ENCODE measurements at regions not wholly inside any gene's neighbourhood (a gene's known extent, or its start where the extent isn't known, plus 50 kb on each side); places are given as distances from the start of the nearest gene placed in this dataset.
"Not testable (repeated sequence)": the region's sequence is repeated elsewhere in the genome, so short reads cannot be mapped to it uniquely, and the experiment has no call there.

DNA sequence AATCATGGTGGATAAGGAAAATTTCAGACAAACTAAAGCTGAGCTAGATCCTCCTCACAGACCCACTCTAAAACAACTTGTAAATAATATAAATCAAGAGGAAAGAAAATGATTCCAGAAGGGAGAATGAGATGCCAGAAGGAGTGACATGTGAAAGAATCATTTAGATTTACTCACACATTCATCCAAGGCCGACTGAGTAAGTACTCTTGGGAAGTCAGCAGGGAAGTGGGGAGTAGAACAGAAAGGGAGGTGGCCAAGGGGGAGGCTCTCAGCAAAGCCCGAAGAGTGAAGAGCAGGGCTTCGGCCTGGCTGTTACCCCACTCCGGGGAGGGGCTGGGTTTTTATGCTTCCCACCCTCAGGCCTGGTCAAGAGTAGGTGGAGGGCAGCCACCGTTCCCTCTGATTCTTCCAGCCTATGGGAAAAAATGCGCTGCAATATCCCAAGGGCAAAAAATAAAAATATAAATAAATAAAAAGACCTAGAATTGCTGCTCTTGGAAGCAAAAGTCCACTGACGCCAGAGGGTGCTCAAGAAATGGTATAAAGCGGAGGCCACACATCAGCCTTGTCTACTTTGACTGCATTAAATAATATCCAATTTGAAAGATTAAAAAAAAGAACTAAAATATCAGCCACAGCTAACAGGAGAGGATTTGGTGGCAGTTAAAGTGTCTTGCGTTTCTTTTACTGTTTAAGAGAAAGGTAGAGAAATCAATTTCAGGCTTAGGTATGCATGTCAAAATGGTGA, 110.2 kb upstream of the COL5A1 start:
- no peak for DNase-seq (ENCODE audit: low read depth, low spot score)
- TF ChIP-seq POLR2AphosphoS5 (IDR thresholded peaks at IDR 0.05; ENCODE audit: borderline replicate concordance, low read depth, low read length) (no peak), EZH2 (IDR thresholded peaks at IDR 0.05) (no peak)
- Histone ChIP-seq H3K4me3 (no peak overlapping the region), H3K9me3 (ENCODE audit: low read depth, low read length) (peaks cover 4% of the 10 kb centered on the region; the same call in 1 of the 2 replicates), H3K9ac (ENCODE audit: insufficient read length) (no peak overlapping the region), H3K36me3 (ENCODE audit: insufficient read depth, low read length) (no peaks in the 10 kb centered on the region), H3K27ac (no peak overlapping the region)

GRCh38 chr9:134532084-134532483, 109.5 kb upstream of the COL5A1 start:
- no peak for DNase-seq (ENCODE audit: low read depth, low spot score)
- no peak overlapping the region for H3K9ac ChIP-seq (ENCODE audit: insufficient read length)
- no peak overlapping the region for H3K4me3 ChIP-seq
- no peak overlapping the region for H3K27ac ChIP-seq
- peaks cover 4% of the 10 kb centered on the region; the same call in 1 of the 2 replicates for H3K9me3 ChIP-seq (ENCODE audit: low read depth, low read length)
- TF ChIP-seq EZH2 (IDR thresholded peaks at IDR 0.05) (no peak), FOXP2 (optimal IDR thresholded peaks at IDR 0.05; ENCODE audit: control extremely low read depth, extremely low read length, insufficient read depth) (no peak), POLR2AphosphoS5 (IDR thresholded peaks at IDR 0.05; ENCODE audit: borderline replicate concordance, low read depth, low read length) (no peak)
- H3K36me3 ChIP-seq (ENCODE audit: insufficient read depth, low read length) = no peaks in the 10 kb centered on the region

DNA sequence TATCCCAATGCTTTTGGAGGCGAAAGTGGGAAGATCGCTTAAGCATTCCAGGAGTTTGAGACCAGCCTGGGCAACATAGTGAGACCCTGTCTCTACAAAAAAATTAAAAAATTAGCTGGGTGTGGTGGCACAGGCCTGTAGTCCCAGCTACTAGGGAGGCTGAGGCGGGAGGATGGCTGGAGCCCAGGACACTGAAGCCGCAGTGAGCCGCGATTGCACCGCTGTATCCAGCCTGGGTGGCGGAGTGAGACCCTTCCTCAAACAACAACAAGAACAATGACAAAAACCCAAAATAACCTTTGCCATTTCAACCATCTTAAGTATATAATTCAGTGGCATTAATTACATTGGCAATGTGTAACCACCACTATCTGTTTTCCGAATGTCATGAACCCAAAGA, 108.9 kb upstream of the COL5A1 start:
- not testable (repeated sequence) for H3K9me3 ChIP-seq (ENCODE audit: low read depth, low read length); H3K4me3 ChIP-seq

GRCh38 chr9:134533850-134534588, 107.6 kb upstream of the COL5A1 start:
- no peak for TF ChIP-seq POLR2AphosphoS5 (IDR thresholded peaks at IDR 0.05; ENCODE audit: borderline replicate concordance, low read depth, low read length)
- no peak for TF ChIP-seq FOXP2 (optimal IDR thresholded peaks at IDR 0.05; ENCODE audit: control extremely low read depth, extremely low read length, insufficient read depth)
- no peak for TF ChIP-seq EZH2 (IDR thresholded peaks at IDR 0.05)
- H3K9me3 ChIP-seq (ENCODE audit: low read depth, low read length) = peaks cover 4% of the 10 kb centered on the region; the same call in 1 of the 2 replicates
- no peak overlapping the region for H3K4me3 ChIP-seq
- DNase-seq (ENCODE audit: low read depth, low spot score) = no peak
- H3K9ac ChIP-seq (ENCODE audit: insufficient read length) = no peak overlapping the region
- H3K27ac ChIP-seq = no peak overlapping the region
- H3K36me3 ChIP-seq (ENCODE audit: insufficient read depth, low read length) = no peaks in the 10 kb centered on the region

More for the DNA sequence above, 108.9 kb upstream of the COL5A1 start:
- H3K36me3 ChIP-seq (ENCODE audit: insufficient read depth, low read length); H3K27ac ChIP-seq; DNase-seq (ENCODE audit: low read depth, low spot score); H3K9ac ChIP-seq (ENCODE audit: insufficient read length): not testable (repeated sequence)

DNA sequence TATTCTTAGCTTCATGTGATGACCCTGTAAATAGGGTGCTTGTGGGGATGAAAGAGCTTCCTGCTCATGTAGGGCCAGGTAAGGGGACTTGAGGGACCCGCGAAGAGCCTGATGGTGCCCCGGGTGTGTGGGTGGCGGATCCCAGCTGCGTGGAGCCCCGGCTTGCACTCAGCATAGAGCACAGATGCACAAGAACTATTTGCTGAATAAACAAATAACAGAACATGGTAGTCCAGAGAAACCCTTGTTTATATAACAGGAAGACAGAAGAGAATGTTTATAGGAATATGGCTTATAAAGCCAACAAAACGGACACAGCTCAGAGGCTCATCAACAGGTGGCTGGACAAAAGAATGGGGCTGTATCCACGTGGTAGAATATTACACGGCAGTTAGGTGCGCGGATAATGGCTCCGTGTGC, 106.9 kb upstream of the COL5A1 start:
- no peak for DNase-seq (ENCODE audit: low read depth, low spot score)
- Histone ChIP-seq H3K36me3 (ENCODE audit: insufficient read depth, low read length) (no peaks in the 10 kb centered on the region), H3K9ac (ENCODE audit: insufficient read length) (no peak overlapping the region), H3K4me3 (no peak overlapping the region), H3K9me3 (ENCODE audit: low read depth, low read length) (peaks cover under 1% of the 10 kb centered on the region; the same call in 1 of the 2 replicates), H3K27ac (no peak overlapping the region)
- TF ChIP-seq EZH2 (IDR thresholded peaks at IDR 0.05) = no peak

DNA sequence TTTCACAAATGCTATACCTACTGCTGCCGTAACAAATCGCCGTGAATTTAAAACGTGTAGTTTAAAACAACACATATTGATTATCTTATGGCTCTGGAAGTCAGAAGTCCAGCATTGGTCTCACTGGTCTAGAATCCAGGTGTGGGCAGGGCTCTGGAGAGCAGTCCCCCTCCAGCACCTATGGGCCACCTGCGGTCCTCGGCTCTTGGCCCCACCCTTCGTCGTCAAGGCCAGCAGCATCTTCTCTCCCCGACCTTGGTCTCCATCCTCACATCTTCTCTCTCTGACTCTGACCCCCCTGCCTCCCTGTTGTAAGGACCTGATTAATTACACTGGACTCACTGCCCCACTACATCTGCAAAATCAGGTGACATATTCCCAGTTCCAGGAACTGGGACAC, 106.4 kb upstream of the COL5A1 start:
- no peak overlapping the region for H3K9ac ChIP-seq (ENCODE audit: insufficient read length)
- no peak overlapping the region for H3K27ac ChIP-seq
- no peak for TF ChIP-seq EZH2 (IDR thresholded peaks at IDR 0.05)
- no peak for TF ChIP-seq FOXP2 (optimal IDR thresholded peaks at IDR 0.05; ENCODE audit: control extremely low read depth, extremely low read length, insufficient read depth)
- no peak for TF ChIP-seq POLR2AphosphoS5 (IDR thresholded peaks at IDR 0.05; ENCODE audit: borderline replicate concordance, low read depth, low read length)
- H3K36me3 ChIP-seq (ENCODE audit: insufficient read depth, low read length) = no peaks in the 10 kb centered on the region
- no peak overlapping the region for H3K4me3 ChIP-seq
- DNase-seq (ENCODE audit: low read depth, low spot score) = no peak
- H3K9me3 ChIP-seq (ENCODE audit: low read depth, low read length) = no peaks in the 10 kb centered on the region

DNA sequence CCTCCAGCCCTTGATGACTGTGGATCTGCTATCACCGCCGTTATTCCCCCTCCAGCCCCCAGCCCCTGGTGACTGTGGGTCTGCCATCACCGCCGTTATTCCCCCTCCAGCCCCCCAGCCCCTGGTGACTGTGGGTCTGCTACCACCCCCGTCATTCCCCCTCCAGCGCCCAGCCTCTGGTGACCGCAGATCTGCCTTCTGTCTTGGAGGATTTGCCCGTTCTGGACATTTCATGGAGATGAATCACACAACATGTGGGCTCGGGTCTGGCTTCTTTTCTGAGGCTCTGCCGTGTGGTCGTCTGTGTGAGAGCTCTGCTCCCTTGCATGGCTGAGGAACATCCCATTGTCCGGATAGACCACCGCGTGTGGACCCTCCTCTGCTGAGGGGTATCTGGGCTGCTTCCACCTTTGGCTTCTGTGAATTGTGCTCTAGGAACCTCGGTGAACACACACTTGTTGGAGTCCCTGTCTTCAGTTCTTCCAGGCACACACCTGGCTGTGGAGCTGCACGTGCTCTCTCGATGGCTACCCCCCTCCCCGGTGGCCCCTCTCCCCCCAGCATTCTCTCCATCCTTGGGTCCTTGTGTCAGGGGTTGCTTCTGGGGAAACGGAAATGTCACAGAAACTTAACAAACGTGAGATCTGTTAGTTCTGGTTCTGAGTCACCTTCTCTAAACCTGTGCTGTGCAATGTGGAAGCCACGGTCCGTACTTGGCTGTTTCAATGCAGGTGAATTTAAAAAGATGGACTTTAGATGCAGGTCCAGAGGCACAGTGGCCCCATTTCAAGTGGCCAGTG, 105.3 kb upstream of the COL5A1 start:
- no peaks in the 10 kb centered on the region for H3K36me3 ChIP-seq (ENCODE audit: insufficient read depth, low read length)
- DNase-seq (ENCODE audit: low read depth, low spot score) = no peak
- no peak overlapping the region for H3K9ac ChIP-seq (ENCODE audit: insufficient read length)
- no peak overlapping the region for H3K27ac ChIP-seq
- H3K4me3 ChIP-seq = no peak overlapping the region
- TF ChIP-seq POLR2AphosphoS5 (IDR thresholded peaks at IDR 0.05; ENCODE audit: borderline replicate concordance, low read depth, low read length) (no peak), FOXP2 (optimal IDR thresholded peaks at IDR 0.05; ENCODE audit: control extremely low read depth, extremely low read length, insufficient read depth) (no peak), EZH2 (IDR thresholded peaks at IDR 0.05) (no peak)
- no peaks in the 10 kb centered on the region for H3K9me3 ChIP-seq (ENCODE audit: low read depth, low read length)

- Histone ChIP-seq H3K9ac (ENCODE audit: insufficient read length) (no peak overlapping the region), H3K4me3 (no peak overlapping the region), H3K27ac (no peak overlapping the region), H3K9me3 (ENCODE audit: low read depth, low read length) (no peaks in the 10 kb centered on the region), H3K36me3 (ENCODE audit: insufficient read depth, low read length) (no peaks in the 10 kb centered on the region)
- DNase-seq (ENCODE audit: low read depth, low spot score) = no peak
- TF ChIP-seq POLR2AphosphoS5 (IDR thresholded peaks at IDR 0.05; ENCODE audit: borderline replicate concordance, low read depth, low read length) (no peak), FOXP2 (optimal IDR thresholded peaks at IDR 0.05; ENCODE audit: control extremely low read depth, extremely low read length, insufficient read depth) (no peak), EZH2 (IDR thresholded peaks at IDR 0.05) (no peak)
These were observed 104.7 kb upstream of the COL5A1 start for GRCh38 chr9:134536931-134537330.

All from SK-N-MC (cell line).